Suppressor macrophage treated with lipopolysaccharide for 1 hour (primary cell): ENCODE measurements at regions not wholly inside any gene's neighbourhood (a gene's known extent, or its start where the extent isn't known, plus 50 kb on each side); places are given as distances from the start of the nearest gene placed in this dataset.

Experiments used
- DNase-seq, 3 donors: peaks; one replicate each; pipeline ENCODE4 v3.0.0-alpha.2; 2020 to 2022

DNA sequence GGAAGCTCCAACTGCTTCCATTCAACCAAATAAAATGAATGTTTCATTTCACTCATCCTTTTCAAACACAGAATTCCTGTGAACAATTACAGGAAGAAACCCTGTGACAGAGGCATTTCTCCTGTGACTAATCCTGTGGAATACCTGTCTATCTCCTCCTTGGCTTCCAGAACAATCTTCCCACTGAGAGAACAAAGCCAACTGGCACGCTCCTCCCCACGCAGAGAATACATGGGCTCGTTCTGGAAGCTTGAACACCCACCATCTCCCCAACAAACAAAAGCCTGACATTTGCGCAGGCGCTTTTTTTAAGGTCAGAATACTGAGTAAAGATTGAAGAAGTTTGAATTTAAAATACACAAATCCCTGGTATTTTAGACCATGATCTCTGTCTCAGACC lies 104.7 kb upstream of the SLC66A3 start:
- DNase-seq: no peak

DNA sequence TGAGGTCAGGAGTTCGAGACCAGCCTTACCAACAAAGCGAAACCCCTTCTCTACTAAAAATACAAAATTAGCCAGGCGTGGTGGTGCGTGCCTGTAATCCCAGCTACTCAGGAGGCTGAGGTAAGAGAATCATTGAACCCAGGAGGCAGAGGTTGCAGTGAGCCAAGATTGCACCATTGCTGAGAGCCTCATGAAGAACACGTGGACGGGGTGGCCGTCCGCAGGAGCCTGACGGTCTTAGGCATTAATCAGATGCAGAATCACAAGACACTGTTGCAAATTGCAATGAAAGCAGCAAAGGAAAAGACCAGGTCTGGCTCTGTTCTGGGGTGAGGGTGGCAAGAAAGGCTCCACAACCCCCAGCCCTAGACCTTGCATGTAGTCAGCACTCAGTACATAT lies 104.0 kb upstream of the SLC66A3 start:
- no peak for DNase-seq

DNA sequence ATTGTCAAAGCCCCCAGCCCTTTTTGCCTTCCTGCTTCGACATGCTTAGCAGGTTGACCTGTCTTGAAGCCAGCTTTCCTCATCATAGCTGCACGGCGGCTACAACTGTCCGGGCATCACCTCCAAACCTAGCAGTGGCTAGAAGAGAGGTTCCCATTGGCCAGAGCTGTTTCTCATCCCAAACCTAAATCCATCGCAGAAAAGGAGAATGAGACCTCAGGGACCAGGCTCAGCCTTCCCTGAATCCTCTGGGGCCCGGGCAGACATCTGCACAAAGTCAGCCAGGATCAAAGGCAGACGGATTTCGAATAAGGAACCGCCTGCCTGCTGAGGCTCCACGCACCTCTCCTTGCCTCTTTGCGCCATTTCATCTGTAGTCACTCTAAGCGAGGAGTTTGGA lies 101.7 kb upstream of the SLC66A3 start:
- DNase-seq: no peak

DNA sequence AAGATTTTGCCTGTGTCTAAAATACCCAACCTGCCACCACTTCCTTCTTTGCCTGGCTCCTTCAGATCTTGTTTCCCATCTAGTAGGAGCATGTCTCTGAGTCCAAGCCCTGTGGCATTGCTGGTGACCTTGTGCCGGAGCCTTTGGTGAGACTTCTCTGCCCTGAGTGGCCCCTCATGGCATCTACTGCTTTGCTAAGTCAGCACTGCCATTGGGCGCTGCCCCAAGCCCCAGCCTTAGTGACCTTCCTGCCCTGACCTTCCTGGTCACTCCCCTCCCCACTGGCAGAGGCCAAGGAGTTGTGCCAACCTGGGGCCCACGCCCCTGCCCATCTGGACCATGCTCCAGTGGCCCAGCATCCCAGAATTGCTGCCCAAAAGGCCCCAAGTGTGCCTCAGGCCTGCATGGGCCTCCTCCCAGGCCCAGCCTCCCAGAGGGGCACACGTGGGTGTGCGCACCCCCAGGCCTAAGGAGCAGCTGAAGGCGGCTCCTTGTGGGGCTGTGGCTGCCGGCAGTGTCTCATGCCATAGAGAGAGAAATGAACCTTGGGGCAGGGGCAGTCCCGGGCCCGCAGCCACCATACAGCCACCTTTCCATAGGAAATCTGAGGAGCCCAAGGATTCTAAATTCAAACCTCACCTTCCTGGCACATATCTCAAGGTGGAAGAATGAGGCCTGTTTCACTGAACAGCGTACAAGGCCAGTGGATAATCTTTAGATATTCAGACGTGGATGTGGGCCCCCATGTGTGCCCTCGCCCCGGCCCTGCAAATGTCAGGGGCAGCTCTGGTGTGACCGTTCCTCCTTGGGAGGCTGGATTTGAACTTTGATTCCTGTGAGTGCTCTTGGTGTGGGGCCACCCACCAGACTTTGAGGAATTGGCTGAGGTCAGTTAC lies 100.2 kb upstream of the SLC66A3 start:
- DNase-seq: no peak

DNA sequence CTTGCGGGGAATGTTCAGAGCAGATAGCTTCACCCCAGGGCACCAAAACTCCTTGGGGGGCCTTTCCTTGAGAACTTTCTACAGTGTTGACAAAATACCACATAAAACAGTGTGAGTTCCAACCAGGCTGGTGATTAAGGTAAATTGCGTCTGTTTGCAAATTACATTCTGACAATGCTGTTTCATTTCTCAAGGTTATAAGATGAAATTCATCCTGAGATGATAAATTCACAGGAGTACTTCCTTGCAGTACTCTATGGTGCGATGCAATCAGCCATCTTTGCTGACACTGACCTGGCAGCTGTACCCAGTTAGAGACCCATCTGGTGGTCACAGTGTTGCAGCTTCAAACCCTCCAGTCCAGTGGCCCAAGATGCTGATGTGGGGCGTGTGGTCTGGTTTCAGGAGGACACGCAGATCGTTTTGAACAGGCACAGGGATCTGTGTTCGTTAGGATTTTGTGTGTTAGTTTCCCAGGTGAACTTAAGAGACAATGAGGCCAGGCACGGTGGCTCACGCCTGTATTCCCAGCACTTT lies 99.5 kb upstream of the SLC66A3 start:
- DNase-seq: no peak

DNA sequence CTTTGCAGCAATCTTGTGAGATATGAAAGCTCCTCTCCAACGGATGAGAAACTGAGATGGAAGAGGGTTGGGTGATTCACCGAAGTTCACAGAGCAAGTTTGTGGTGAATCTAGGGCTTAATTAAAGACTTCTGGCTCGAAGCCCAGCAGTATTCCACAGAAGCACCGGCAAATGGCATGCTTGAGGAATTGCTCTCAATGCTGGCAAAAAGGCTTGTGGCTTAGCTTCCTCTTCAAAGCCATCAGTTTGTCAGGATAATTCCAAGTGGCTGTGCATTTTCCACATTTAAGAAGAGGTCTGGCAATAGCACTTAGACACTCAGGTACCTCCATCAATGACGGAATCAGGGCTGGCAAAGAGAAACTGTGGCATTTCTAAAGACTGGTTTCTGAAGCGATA lies 98.7 kb upstream of the SLC66A3 start:
- no peak for DNase-seq

DNA sequence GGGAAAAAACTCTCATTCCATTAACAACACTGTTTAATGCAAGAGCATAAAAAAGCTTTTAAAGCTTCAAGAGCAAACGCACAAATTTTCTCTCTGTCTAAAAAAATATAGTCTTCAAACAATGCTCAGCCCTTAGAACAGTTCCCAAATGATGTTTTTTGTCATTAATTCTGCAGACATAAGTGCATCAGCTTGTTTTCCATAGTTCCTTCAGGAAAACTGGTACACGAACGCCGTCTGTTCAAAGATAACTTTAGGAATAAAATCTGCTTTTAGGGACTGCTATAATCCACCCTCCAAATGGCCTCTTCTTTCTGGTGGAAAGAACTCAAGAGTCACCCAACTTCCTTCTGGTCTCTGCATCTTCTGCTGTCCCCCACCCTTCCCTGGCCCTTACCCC lies 98.2 kb upstream of the SLC66A3 start:
- no peak for DNase-seq

DNA sequence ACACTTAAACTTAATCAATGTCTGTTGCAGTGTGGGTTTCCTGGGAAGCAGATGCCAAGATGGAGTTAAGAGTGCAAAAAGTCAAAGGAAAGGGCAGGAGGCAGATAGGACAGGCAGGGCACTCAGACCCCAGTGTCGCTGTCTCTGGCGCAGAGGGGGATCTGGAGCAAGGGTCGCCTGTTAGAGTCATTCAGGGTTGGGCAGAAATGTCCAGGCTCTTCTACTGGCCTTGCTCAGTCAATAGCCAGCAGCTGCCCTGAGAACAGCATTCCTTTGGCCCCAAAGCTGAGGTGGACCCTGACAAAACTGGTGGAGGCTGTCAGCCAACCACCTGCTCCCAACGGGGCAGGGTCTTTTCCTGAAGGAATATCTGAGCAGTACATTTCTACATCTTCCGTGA lies 97.1 kb upstream of the SLC66A3 start:
- no peak for DNase-seq

DNA sequence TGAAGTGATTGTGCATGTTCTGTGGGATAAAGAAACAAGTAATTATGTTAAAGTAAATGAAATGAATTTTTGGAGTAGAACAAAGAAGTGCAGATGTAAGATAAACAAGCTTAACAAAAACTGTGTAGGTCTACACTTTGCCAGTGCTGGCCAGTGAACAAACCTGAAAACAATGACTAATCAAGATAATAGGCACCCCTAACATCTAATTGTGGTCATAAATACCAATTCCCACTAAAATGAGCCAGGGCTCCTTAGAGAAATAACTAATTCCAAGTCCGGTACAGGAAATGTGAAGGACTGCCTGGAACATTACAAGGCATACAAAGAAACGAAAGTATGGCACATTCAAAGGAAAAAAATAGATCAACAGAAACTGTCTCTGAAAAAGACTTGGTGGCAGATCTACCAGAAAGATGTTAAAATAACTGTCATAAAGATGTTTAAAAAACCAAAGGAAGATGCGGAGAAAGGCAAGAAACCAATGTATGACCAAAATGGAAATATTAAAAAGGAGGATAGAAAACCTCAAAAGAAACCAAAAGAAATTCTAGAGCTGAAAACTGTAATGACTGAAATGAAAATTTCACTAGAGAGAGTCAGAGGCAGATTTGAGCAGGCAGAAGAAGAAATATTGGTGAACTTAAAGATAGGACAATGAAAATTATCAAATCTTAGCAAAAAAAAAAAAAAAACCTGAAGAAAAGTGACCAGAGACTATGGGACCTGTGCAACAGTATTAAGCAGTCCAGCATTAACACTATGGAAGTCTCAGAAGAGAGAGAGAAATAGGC lies 94.7 kb upstream of the SLC66A3 start:
- no peak for DNase-seq

DNA sequence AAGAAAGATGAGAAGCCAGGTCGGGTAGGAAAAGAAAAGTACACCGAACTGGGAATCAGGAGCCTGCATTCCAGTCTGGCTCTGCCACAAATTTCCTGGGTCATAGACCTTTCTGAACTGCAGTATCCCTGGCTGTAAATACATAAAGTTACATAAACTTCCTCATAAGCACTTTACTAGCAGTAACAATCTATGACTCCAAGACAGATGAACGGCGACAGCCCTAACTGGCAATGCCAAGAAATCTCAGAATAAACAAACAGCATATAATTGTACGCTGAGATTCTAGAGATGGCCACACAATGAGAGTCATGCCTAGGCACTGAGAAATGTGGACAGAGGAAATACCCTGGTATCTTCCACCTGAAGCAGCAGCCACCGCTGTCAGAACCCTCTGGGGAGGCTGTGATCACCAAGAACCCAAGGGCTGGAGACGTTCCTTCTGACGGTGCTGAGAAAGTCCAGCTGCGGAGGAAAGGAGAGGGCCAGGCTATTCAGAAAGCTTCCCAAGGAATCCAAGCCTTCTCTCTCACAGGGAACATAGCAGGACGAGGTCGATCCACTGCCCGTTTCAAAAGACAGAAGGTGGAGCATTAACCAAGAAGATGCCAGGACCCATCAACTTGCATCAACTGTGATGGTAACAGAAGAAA lies 89.3 kb upstream of the SLC66A3 start:
- no peak for DNase-seq

DNA sequence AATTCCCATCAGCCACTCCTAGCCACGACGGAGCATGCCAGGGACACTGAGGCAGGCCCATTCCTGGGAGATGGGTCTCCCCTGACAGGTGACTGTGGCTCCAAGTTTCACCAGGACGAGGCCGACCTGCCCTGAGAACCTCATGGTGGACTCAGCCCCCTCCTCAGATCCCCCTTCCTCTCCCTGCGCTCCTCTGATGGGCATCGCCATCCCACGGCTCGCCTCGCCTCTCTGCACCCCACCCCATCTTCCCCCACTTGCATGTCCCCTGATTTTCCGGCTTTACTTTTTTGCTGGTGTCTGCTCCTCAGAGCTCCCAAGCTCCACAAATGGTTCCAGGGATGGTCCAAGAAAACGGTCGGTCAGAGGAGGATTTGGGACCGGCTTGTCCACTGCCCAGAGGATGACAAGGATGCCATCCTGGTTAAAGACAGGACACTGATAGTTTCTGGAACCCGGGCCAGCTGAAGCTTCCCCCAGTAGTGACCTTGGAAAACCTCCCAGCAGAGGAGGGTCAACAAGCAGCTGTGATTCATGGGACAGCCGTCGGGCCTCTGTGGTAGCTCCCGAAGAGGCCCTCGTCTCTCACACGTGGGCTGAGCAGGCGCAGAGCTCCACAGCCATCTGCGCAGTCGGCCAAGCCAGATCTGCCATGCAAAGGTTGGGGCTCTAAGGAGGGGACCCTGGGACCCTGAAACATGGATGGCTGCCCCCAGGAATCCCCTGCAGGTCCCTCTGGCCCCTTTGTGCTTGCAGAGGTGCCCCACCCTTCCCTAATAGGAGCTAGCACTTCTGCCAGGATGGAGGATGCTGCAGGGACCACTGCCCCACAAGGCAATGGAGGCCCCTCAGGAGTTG lies 87.8 kb upstream of the SLC66A3 start:
- DNase-seq: no peak

DNA sequence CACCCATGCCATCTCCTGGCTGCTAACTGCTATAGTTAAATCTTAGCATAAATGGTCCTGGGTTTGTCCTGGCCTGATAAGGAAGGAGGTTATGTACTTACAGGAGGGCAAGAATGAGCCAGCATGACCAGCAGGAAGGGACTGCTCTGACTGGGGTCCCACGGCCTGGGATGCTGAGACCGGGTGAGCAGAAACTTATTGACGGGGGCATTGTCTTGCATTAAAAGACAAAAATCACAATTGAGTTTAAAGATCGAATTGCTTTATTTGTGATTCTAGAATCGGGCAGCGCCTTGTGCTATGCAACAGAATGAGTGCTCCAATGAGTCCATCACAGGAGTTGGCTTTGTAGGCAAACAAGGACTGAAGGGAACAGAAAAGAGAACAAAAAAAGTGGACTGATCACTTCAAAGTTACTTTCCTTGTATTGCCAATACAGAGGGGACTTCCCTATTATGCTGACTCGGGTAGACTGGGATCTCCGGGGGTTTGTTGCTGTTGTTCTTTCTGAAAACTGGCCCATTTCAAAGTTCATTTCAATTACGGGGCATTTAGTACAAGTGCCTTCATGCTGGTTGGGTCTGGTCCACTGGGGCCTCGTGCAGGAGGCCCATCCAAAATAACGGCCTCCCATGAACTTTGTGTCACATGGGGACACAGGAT lies 87.1 kb upstream of the SLC66A3 start:
- DNase-seq: no peak

DNA sequence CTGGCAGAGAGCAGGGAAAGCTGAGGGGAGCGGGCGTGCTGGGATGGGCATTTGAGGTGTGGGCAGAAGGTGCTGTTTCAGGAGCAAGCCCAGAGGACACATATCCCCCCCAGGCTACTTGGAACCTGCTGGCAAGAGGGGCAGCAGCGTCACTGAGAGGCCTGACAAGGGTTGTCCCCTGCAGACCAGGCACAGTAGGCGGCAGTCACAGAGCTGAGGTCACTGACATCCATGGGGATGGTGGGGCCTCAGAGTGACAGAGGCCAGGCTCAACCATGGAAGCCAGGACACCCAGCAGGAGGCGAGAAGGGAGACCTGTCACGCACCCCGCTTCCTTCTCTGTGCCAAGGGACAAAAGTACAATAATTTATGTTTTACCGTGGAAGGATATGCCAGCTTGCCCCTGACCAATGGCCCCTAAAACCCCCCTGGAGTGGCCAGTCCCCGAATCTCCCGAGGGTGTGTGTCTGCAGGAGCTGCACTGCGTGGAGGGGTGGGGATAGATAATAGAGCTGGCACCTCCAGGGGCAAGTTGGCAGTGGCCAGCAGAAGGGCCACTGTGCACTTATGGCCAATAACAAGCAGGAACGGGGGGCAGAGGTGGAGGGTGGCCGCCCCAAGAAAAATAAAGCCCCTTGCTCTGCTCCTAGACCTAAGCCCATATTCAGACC lies 86.3 kb upstream of the SLC66A3 start:
- no peak for DNase-seq

DNA sequence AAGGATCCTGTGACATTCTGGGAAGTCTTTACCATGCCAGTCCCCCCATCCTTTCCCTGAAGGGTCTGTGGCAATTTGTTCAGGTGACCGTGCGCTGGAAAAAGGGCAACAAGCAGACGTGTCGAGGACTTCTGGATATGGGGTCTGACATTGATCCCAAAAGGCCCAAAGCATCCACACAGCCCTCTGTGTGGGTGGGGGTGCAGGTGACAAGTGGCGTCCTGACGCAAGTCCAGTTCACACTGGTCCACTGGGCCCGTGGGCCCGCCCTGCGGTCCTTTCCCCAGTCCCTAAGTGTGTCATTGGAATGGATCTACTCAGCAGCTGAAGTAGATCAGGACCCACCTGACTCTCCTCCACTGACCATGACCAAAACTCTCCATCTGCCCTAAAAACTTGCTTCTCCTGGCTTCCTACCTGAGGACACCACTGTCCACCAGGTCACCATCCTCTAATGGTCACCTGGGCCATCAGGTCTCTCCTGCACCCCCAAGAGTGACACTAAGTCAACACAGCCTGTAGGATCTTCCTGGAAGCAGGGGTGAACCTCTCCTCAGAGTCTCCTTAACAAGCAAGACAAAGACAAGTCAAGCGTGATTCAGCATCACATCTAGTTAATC lies 85.6 kb upstream of the SLC66A3 start:
- DNase-seq: no peak

DNA sequence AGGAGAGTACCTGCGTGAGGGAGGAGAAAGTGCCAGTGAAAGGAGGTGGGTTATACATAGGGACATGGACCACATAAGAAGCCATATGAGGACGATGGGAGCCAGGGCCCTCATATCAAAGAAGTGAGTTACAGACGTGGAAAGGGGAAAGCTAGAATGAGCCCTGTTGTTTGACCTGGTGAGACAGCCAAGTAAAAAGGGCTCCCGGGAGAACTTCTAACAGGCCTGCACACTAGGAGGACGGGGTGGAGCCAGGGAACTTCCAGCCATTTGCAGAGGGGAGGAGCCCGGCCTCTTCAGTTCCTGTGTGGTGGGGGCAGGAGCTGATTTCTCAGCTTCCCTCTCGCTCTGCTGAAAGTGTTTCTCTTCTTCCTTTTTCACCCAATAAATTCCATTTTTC lies 84.1 kb upstream of the SLC66A3 start:
- DNase-seq: peak; percentile 75 to 86 (median 79)

DNA sequence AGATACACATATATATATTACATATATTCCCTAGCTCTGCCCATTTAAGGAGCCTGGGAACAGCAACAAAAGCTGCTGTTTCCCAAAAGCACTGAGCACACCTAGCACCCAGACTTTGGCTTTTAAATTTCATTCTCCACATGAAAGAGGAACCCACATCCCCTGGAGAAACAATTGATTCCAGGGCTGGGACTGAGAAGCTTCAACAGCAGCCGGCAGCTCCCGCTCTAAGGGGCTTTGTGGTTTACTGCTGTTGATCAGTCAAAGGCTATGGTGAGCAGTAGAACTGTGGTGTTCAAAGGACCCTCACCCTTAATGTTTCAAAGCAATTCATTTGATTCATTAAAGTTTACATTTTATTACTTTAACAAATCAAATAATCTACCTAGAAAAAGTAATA lies 83.3 kb upstream of the SLC66A3 start:
- no peak for DNase-seq

DNA sequence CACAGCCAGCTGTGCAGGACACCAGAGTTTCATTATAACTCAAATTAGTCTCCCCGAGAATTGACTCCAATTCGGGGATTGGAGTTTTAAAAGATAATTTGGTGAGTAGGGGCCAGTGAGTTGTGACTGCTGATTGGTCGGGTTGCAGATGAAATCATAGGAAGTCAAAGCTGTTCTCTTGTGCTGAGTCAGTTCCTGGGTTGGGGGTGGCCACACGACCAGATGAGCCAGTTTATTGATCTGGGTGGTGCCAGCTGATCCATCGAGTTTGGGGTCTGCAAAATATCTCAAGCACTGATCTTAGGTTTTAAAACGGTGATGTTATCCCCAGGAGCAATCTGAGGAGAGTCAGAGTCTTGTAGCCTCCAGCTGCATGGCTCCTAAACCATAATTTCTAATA lies 82.7 kb upstream of the SLC66A3 start:
- DNase-seq: no peak

DNA sequence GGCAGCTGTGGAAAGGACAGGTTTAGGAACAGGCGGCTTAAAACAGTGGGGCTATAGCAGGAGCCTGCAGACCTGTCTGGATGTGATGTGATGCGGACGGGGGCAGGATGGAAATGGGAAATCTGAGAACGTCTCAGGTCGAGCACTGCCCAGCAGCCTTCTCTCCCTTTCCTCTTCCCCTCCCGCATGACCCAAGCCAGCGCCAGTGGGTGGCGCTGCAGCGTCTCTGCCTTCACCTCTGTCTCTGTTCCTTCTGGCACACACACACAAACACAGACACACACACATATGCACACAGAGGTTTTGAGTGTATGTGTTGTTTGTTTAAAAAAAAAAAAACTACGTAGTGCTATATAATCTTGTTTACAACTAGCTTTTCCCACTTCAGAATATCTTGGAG lies 82.0 kb upstream of the SLC66A3 start:
- peak in 2 of 3 donors; percentile 39 to 61 for DNase-seq

DNA sequence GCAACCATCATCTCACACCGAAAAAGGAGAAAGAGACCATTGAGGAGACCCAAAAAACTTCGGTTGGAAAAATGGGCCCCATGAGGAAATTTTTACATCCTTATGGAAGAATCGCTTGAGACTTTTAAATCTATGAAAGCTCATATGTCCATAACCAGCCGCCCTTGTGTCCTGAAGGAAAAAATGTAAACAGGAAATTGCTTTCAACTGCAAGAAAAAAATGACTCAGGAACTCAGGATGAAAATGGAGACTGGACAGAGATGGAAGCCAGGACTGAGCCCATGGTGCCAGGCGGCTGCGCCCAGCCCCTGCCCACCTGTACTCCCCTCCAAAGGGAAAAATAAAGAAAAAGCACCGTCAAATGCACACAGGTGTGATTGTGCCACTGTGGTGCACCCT lies 81.5 kb upstream of the SLC66A3 start:
- DNase-seq: no peak

DNA sequence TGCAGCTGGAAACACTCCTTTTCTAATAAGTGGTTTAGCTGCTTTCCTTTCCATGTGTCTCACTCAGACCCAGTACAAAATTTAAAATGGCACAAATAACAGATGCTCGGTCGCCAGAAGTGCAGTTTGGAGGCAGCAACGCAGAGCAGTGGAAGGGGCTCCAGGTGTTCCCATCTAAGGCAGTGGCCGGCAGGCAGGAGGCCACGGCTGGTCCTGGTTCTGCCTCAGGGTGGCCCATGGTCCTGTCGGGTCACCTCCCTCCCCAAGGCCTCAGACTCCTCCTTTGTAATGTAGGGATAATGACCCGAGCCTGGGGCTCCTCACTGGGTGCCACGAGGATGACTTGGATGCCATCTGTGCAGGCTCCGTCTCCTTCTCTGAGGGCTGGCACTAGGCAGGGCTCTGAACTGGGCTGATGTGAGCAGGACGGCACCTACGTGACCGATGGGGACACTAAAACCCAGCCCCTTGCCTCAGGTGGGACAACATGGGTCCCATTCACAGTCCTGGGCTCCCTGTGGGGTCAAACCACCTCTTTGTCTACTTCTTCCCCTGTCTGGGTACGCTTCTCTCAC lies 80.9 kb upstream of the SLC66A3 start:
- DNase-seq: no peak
